Epithelial cell of esophagus (primary cell): ENCODE measurements at regions not wholly inside any gene's neighbourhood (a gene's known extent, or its start where the extent isn't known, plus 50 kb on each side); places are given as distances from the start of the nearest gene placed in this dataset.
"Not testable (repeated sequence)": the region's sequence is repeated elsewhere in the genome, so short reads cannot be mapped to it uniquely, and the experiment has no call there.

ENCODE experiments used
- DNase-seq: peaks from one replicate; pipeline ENCODE4 v3.0.0; 2010; ENCODE audit warnings: low read depth
- H3K4me3 ChIP-seq: 2 replicates; pipeline ENCODE4 v1.5.1; 2011; ENCODE audit warnings: mild to moderate bottlenecking, low read length, control low read depth
- TF ChIP-seq, protein P1 (sequence below): IDR thresholded peaks from 2 replicates; pipeline ENCODE4 v1.5.1; 2011; ENCODE audit warnings: low read depth, mild to moderate bottlenecking, low read length, control low read depth, inconsistent platforms; ENCODE audit not compliant: insufficient read depth; ENCODE audit errors: missing control alignments

DNA sequence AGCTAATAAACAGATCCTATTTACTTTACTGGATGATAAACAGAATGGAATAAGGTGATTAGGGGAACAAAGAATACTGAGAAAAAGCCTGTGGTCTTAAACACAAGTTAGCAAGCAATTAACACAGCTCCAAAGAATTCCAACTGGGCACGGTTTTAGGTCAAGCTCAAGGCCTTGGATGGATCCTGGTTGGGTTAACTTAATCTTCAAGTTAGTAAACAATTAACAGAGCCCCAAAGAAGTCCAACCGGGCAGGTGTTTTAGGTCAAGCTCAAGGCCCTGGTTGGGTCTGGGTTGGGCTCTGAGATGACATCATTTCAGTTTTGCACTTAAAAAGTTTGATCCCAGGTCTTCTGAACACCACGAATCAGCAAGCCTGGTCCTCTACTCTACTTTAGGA, 1086.3 kb upstream of the TMPRSS15 start:
- no peak for DNase-seq
- TF ChIP-seq, protein P1, sequence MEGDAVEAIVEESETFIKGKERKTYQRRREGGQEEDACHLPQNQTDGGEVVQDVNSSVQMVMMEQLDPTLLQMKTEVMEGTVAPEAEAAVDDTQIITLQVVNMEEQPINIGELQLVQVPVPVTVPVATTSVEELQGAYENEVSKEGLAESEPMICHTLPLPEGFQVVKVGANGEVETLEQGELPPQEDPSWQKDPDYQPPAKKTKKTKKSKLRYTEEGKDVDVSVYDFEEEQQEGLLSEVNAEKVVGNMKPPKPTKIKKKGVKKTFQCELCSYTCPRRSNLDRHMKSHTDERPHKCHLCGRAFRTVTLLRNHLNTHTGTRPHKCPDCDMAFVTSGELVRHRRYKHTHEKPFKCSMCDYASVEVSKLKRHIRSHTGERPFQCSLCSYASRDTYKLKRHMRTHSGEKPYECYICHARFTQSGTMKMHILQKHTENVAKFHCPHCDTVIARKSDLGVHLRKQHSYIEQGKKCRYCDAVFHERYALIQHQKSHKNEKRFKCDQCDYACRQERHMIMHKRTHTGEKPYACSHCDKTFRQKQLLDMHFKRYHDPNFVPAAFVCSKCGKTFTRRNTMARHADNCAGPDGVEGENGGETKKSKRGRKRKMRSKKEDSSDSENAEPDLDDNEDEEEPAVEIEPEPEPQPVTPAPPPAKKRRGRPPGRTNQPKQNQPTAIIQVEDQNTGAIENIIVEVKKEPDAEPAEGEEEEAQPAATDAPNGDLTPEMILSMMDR: no peak
- H3K4me3 ChIP-seq: no peak overlapping the region

DNA sequence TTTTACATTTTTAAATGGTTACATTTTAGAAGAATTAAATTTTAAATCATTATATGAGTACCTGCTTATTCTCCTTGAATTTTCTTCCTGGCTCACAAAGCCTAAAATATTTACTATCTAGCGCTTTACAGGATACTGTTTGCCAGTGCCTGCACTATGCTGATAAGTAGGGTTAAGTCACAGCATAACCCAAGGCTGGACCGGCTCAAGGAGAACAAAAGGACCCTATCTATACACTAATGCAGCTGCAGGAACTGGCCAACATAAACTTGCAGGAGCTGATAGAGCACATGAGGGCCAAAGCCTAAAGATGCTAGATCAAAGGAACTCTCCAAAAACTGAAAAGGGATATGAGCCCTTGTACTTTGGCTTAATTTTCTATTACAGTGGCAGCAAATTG, 1086.9 kb upstream of the TMPRSS15 start:
- H3K4me3 ChIP-seq: no peak overlapping the region
- DNase-seq: no peak
- TF ChIP-seq, protein P1: no peak

DNA sequence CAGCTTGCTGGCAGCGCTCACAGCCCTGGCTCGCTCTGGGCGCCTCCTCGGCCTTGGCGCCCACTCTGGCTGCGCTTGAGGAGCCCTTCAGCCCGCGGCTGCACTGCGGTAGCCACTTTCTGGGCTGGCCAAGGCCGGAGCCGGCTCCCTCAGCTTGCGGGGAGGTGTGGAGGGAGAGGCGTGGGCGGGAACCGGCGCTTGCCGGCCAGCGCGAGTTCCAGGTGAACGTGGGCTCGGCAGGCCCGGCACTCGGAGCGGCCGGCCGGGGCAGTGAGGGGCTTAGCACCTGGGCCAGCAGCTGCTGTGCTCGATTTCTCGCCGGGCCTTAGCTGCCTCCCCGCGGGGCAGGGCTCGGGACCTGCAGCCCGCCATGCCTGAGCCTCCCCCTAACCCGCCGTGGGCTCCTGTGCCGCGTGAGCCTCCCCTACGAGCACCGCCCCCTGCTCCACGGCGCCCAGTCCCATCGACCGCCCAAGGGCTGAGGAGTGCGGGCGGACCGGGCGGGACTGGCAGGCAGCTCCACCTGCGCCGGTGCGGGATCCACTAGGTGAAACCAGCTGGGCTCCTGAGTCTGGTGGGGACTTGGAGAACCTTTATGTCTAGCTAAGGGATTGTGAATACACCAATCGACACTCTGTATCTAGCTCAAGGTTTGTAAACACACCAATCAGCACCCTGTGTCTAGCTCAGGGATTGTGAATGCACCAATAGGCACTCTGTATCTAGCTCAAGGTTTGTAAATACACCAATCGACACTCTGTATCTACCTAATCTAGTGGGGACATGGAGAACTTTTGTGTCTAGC, 1090.1 kb upstream of the TMPRSS15 start:
- not testable (repeated sequence) for H3K4me3 ChIP-seq

DNA sequence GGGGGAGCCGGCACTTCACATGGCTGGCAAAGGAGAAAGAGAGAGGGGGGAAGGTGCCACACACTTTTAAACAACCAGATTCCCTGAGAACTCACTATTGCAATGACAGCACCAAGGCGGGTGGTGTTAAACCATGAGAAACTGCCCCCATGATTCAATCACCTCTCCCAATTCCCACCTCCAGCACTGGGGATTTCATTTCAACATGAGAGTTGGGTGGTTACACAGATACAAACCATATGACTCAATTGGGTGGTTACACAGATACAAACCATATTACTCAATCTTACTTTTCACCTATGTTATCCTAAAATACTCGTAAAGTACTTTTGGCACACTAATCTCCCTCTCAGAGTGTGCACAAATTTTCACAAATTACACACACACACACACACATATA, 1097.5 kb upstream of the TMPRSS15 start:
- H3K4me3 ChIP-seq: no peak overlapping the region
- TF ChIP-seq, protein P1: no peak
- DNase-seq: no peak

More for the DNA sequence above, 1090.1 kb upstream of the TMPRSS15 start:
- not testable (repeated sequence) for DNase-seq

DNA sequence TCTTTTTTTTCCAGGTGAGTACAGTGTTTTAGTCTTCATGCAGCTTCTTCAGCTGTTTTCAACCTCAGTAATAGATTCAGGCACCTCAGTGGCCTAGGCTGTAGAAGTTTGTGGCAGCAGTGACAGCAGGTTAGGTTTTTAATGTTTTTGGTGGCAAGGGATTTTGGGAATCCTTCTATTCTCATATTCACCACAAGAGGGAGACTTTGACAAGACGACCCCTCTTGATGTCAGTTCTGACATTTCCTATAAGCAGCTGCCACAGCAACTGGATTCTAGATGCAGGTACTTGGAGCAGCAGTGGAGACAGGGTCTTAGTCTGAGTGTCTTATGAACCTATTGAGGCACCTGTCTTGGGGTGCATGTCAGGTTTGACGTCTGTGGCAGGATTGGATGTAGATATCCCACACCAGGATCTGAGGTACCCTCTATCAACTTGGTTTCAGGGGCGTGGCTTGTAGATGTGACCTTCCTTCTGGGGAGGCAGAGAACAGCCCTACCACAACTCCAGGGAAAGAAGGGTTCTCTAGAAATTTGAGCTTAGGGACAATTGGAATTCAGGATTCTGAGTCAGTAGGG, 1104.2 kb upstream of the TMPRSS15 start:
- no peak overlapping the region for H3K4me3 ChIP-seq
- TF ChIP-seq, protein P1: no peak
- no peak for DNase-seq

DNA sequence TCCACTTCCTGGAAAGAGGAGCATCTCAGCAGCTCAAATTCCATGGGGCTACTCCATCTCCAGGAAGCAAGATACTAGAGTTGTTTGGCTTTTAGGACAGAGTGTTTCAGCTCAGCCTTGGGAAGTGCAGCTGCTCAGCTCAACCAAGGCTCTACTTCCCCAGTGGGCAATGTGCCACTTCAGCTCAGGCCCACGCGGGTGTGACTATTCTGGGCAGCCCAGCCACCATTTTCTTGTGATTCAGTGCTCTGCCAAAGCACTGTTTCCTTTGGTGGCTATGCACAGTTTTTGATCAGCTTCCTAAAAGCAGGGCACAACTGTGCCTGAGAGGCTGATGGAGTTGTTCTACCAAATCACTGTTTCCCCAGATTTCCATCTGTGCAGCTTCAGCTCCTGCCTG, 1104.9 kb upstream of the TMPRSS15 start:
- TF ChIP-seq, protein P1: no peak
- no peak overlapping the region for H3K4me3 ChIP-seq
- no peak for DNase-seq

DNA sequence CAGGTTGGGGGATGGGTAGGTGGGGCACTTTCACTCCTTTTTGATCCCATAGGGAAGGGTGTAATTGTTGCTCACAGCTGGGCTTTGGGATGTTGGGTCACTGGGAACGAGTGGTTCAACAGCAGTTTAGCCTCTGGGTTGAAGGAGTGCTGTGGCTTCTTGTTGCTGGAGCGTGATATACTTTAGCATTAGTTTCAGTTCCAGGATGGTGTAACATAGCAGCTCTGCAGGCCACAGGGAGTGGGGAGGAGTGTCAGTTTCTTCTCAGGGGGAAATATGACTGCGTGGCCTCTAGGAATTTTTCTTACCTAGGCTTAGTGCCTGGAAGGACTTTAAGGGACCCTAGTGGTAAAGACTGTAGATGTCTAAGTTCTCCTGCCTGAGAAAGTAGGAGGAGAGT, 1105.3 kb upstream of the TMPRSS15 start:
- no peak for DNase-seq
- no peak overlapping the region for H3K4me3 ChIP-seq
- TF ChIP-seq, protein P1: no peak
